ENCODE measurements at regions not wholly inside any gene's neighbourhood (a gene's known extent, or its start where the extent isn't known, plus 50 kb on each side); places are given as distances from the start of the nearest gene placed in this dataset.

DNA sequence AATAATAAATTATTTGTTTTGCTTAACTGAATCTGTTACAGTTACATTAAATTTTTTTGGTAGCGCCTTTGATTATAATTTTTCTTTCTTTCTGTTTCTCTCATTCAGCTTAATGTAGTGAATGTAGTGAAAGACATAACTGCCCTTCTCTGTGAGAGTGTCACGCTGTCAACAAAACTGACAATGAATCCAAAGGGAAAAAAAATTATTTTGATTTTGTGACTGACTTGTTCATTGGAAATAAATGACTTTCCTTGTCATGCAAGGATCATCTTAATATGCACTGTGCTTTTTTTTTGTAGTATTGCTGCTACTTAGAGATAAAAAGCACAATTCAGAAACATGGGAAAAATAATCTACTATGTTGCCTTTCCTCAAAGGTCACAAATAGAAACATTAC, 1196.4 kb downstream of the PCDH17 start:
- no peaks in the 10 kb centered on the region for H3K27me3 ChIP-seq (ENCODE audit: low read depth)
- H3K4me3 ChIP-seq: no peak overlapping the region
- no peak for ATAC-seq
- TF ChIP-seq, protein P1, sequence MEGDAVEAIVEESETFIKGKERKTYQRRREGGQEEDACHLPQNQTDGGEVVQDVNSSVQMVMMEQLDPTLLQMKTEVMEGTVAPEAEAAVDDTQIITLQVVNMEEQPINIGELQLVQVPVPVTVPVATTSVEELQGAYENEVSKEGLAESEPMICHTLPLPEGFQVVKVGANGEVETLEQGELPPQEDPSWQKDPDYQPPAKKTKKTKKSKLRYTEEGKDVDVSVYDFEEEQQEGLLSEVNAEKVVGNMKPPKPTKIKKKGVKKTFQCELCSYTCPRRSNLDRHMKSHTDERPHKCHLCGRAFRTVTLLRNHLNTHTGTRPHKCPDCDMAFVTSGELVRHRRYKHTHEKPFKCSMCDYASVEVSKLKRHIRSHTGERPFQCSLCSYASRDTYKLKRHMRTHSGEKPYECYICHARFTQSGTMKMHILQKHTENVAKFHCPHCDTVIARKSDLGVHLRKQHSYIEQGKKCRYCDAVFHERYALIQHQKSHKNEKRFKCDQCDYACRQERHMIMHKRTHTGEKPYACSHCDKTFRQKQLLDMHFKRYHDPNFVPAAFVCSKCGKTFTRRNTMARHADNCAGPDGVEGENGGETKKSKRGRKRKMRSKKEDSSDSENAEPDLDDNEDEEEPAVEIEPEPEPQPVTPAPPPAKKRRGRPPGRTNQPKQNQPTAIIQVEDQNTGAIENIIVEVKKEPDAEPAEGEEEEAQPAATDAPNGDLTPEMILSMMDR (IDR thresholded peaks at IDR 0.05): no peak
- H3K36me3 ChIP-seq: no peaks in the 10 kb centered on the region
- no peaks in the 10 kb centered on the region for H3K9me3 ChIP-seq
- no peak for DNase-seq
- intact Hi-C loops (cut with DNase I): no loop called here
- H3K27ac ChIP-seq: no peak overlapping the region
- no peaks in the 10 kb centered on the region for H3K4me1 ChIP-seq

DNA sequence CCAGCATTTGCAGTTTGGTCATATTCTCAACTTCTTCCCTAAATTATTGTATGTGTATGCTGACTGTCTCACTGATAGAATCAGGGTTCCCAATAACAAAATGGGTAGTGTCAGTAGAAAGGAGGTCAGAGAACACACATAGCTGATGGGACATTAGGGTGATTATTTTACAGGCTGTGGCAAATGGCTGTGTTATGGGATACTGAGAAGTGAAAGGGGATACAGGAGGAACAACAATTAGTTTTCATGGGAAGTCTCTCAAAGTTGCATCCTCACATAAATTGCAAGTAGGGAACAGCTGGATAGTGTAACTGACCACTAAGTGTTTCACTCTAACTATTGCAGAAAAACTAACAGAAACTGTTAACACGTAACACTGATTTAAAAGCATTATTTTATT, 1199.3 kb downstream of the PCDH17 start:
- ATAC-seq (no peak), DNase-seq (no peak)
- TF ChIP-seq, protein P1 (IDR thresholded peaks at IDR 0.05): no peak
- Histone ChIP-seq H3K36me3 (no peaks in the 10 kb centered on the region), H3K27me3 (ENCODE audit: low read depth) (no peaks in the 10 kb centered on the region), H3K27ac (no peak overlapping the region), H3K4me1 (no peaks in the 10 kb centered on the region), H3K4me3 (no peak overlapping the region), H3K9me3 (no peaks in the 10 kb centered on the region)
- intact Hi-C loops (cut with DNase I): no loop called here

DNA sequence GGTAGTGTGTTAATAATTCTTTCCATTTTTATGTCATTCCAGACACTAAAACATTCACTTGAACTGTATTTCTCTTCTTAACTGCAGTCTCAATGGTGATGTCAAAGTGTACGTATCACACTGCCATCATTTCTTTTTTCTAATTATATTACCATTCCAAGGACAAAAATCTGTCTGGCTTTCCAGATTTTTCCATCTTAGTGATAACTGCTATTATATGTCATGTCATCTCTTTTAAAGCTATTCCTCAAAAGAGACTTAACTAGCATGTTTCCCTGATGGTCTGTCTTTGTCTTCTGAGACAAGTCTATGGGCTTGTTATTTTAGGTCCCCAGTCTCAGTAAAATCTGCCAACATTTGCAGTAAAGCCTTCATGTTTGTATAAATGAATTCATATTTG, 1207.1 kb downstream of the PCDH17 start:
- DNase-seq (no peak), ATAC-seq (no peak)
- intact Hi-C loops (cut with DNase I): no loop called here

DNA sequence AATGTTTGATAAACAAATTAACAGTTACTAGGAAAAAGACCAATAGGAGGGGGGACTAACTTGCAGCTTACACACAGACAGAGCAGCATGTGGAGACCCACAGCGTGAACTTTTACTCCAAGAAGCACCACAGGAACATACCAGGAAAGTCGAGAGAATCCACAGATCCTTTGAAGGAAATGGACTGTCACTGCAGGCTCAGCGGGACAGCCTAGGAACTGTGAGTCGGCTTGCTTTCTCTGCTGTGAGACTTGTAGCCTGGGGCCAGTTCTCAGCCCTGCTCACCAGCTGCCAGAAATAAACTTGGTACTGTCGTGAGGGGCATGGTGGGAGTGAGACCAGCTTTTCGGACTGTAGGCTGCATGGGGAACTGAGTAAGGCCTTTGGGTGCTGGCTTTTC, 1211.5 kb downstream of the PCDH17 start:
- H3K27me3 ChIP-seq (ENCODE audit: low read depth): no peaks in the 10 kb centered on the region
- no peak for DNase-seq
- no peak overlapping the region for H3K27ac ChIP-seq
- no peaks in the 10 kb centered on the region for H3K4me1 ChIP-seq
- intact Hi-C loops (cut with DNase I): no loop called here
- TF ChIP-seq, protein P1 (IDR thresholded peaks at IDR 0.05): no peak
- no peaks in the 10 kb centered on the region for H3K36me3 ChIP-seq
- no peak for ATAC-seq
- peaks cover 13% of the 10 kb centered on the region for H3K9me3 ChIP-seq
- no peak overlapping the region for H3K4me3 ChIP-seq

More for the DNA sequence above, 1207.1 kb downstream of the PCDH17 start:
- Histone ChIP-seq H3K4me3 (no peak overlapping the region), H3K4me1 (no peaks in the 10 kb centered on the region), H3K36me3 (no peaks in the 10 kb centered on the region), H3K27ac (no peak overlapping the region), H3K27me3 (ENCODE audit: low read depth) (no peaks in the 10 kb centered on the region), H3K9me3 (peaks cover 4% of the 10 kb centered on the region)
- TF ChIP-seq, protein P1 (IDR thresholded peaks at IDR 0.05): no peak

DNA sequence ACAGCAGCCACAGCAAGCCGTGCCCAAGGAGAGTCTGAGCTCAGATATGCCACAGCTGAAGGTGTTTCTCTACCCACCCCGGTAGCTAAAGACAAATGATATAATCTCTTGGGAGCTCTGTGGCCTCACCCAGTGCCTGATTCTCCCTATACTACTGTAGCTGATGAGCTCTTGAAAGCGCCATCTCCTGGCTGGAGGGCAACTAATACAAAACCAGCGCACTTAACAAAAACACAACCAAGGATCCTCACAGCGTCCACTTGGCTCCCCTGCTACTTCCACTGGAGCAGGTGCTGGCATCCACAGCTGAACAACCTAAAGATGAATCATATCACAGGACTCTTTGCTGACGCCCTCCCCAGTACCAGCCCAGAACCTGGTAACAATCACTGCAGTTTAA, 1212.0 kb downstream of the PCDH17 start:
- H3K4me1 ChIP-seq: no peaks in the 10 kb centered on the region
- no peak overlapping the region for H3K27ac ChIP-seq
- H3K27me3 ChIP-seq (ENCODE audit: low read depth): no peaks in the 10 kb centered on the region
- no peak overlapping the region for H3K4me3 ChIP-seq
- DNase-seq (no peak), ATAC-seq (no peak)
- intact Hi-C loops (cut with DNase I): no loop called here
- TF ChIP-seq, protein P1 (IDR thresholded peaks at IDR 0.05): no peak
- H3K36me3 ChIP-seq: no peaks in the 10 kb centered on the region
- peaks cover 13% of the 10 kb centered on the region for H3K9me3 ChIP-seq

DNA sequence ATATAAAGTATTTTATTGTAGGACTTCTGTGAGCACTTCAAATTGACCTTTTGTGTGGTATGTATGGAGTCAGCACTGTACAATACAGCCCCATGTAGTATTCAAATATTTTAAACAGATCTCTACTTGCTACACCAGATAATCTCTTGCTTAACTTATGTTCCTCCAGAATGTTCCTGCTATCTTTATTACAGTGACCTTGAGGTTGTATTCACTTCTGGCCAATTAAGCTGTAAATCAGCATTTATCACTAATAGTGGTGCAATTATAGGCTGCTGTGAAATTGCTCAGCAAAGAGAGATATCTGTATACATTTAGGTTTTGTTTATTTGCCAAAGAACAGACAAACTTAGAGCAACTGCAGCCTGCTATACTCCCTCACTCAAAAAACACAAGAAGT, 1218.6 kb downstream of the PCDH17 start:
- TF ChIP-seq, protein P1 (IDR thresholded peaks at IDR 0.05): no peak
- ATAC-seq (no peak), DNase-seq (no peak)
- H3K4me3 ChIP-seq: no peak overlapping the region
- no peak overlapping the region for H3K27ac ChIP-seq
- no peaks in the 10 kb centered on the region for H3K27me3 ChIP-seq (ENCODE audit: low read depth)
- peaks cover 4% of the 10 kb centered on the region for H3K9me3 ChIP-seq
- no peaks in the 10 kb centered on the region for H3K36me3 ChIP-seq
- intact Hi-C loops (cut with DNase I): no loop called here
- H3K4me1 ChIP-seq: no peaks in the 10 kb centered on the region
